SU-DHL-6 (cell line): ENCODE measurements at regions not wholly inside any gene's neighbourhood (a gene's known extent, or its start where the extent isn't known, plus 50 kb on each side); places are given as distances from the start of the nearest gene placed in this dataset.

Source experiments
- H2AFZ ChIP-seq: fragments of 200-600 bp; sonication (generic); 2 replicates; pipeline ENCODE4 v1.6.1; 2014; ENCODE audit warnings: low read depth, mild to moderate bottlenecking, moderate library complexity, mixed read lengths, antibody characterized with exemption, low read length; ENCODE audit not compliant: severe bottlenecking
- H3F3A ChIP-seq: fragments of 200-600 bp; shearing (Covaris generic); 2 replicates; pipeline ENCODE4 v1.6.0; 2016; ENCODE audit warnings: antibody characterized with exemption, mild to moderate bottlenecking; ENCODE audit not compliant: insufficient read depth
- H3K27ac ChIP-seq: fragments of 200-600 bp; sonication (generic); 2 replicates; pipeline ENCODE4 v1.5.1; 2016; ENCODE audit warnings: low read depth, mild to moderate bottlenecking, low read length, moderate library complexity, mixed read lengths
- H3K27me3 ChIP-seq: fragments of 200-600 bp; sonication (generic), shearing (Covaris generic); 2 replicates; pipeline ENCODE4 v1.6.0; 2014; ENCODE audit warnings: mild to moderate bottlenecking, low read length
- H3K36me3 ChIP-seq: fragments of 200-600 bp; sonication (generic); 2 replicates; pipeline ENCODE4 v1.6.1; 2014; ENCODE audit warnings: mild to moderate bottlenecking, low read length, mixed read lengths
- H3K4me2 ChIP-seq: fragments of 300-600, 200-600 bp; shearing (Covaris generic), sonication (generic); 2 replicates; pipeline ENCODE4 v1.6.0; 2014; ENCODE audit warnings: low read length, low read depth, mild to moderate bottlenecking; ENCODE audit not compliant: poor library complexity, severe bottlenecking
- H3K4me3 ChIP-seq: fragments of 200-600 bp; sonication (generic); 2 replicates; pipeline ENCODE4 v1.5.1; 2014; ENCODE audit warnings: antibody characterized with exemption, low read length, mild to moderate bottlenecking, mixed read lengths; ENCODE audit not compliant: insufficient read depth, poor library complexity, severe bottlenecking
- H3K79me2 ChIP-seq: fragments of 200-600 bp; sonication (generic); 2 replicates; pipeline ENCODE4 v1.6.1; 2014; ENCODE audit warnings: mild to moderate bottlenecking, low read length, moderate library complexity; ENCODE audit not compliant: insufficient read depth
- H3K9ac ChIP-seq: fragments of 200-600 bp; sonication (generic); 2 replicates; pipeline ENCODE4 v1.7.0; 2014; ENCODE audit warnings: mild to moderate bottlenecking, low read length
- H3K9me2 ChIP-seq: fragments of 200-600 bp; sonication (generic); replicated peaks from 2 replicates; pipeline ENCODE4 v1.6.1; 2014; ENCODE audit warnings: low read length; ENCODE audit not compliant: insufficient read depth
- H3K9me3 ChIP-seq: fragments of 200-600 bp; sonication (generic); 2 replicates; pipeline ENCODE4 v1.6.1; 2014; ENCODE audit warnings: low read length, mixed read lengths; ENCODE audit not compliant: insufficient read depth
- H4K20me1 ChIP-seq: fragments of 200-600 bp; sonication (generic); 2 replicates; pipeline ENCODE4 v1.6.1; 2014; ENCODE audit warnings: low read depth, mild to moderate bottlenecking, antibody characterized with exemption, low read length, moderate library complexity, mixed read lengths
- CTCF ChIP-seq: fragments of 200-600 bp; sonication (generic); IDR thresholded peaks from one replicate; pipeline ENCODE4 v1.5.1; 2017; ENCODE audit warnings: antibody characterized with exemption, mild to moderate bottlenecking, low read length, moderate library complexity; ENCODE audit not compliant: insufficient read depth, poor library complexity, severe bottlenecking
- EZH2phosphoT487 ChIP-seq: fragments of 200-600 bp; sonication (generic), shearing (Covaris generic); conservative IDR thresholded peaks from 2 replicates; pipeline ENCODE4 v1.6.1; 2018; ENCODE audit warnings: mild to moderate bottlenecking, antibody characterized with exemption, low read length, moderate library complexity, mixed read lengths

- no peak overlapping the region for H2AFZ ChIP-seq
- no peaks in the 10 kb centered on the region for H4K20me1 ChIP-seq
- H3K9me3 ChIP-seq, result no peaks in the 10 kb centered on the region
- no peak overlapping the region for H3K9ac ChIP-seq
- no peaks in the 10 kb centered on the region for H3K27me3 ChIP-seq
- H3K27ac ChIP-seq, result no peak overlapping the region
- no peak overlapping the region for H3K4me2 ChIP-seq
- H3K4me3 ChIP-seq, result no peak overlapping the region
- no peaks in the 10 kb centered on the region for H3K36me3 ChIP-seq
- TF ChIP-seq CTCF (no peak), EZH2phosphoT487 (no peak)
- H3F3A ChIP-seq, result no peaks in the 10 kb centered on the region
- H3K79me2 ChIP-seq, result no peaks in the 10 kb centered on the region
- no peaks in the 10 kb centered on the region for H3K9me2 ChIP-seq
These were observed 142.2 kb upstream of the ZNF366 start for GRCh38 chr5:72649449-72649848.

GRCh38 chr5:72648480-72648879 lies 141.3 kb upstream of the ZNF366 start:
- no peak overlapping the region for H2AFZ ChIP-seq
- H3K36me3 ChIP-seq, result no peaks in the 10 kb centered on the region
- H3K79me2 ChIP-seq, result no peaks in the 10 kb centered on the region
- H3K4me3 ChIP-seq, result no peak overlapping the region
- no peaks in the 10 kb centered on the region for H3K9me2 ChIP-seq
- no peak overlapping the region for H3K4me2 ChIP-seq
- H3K9ac ChIP-seq, result no peak overlapping the region
- H3K27me3 ChIP-seq, result no peaks in the 10 kb centered on the region
- no peak for TF ChIP-seq CTCF
- TF ChIP-seq EZH2phosphoT487, result no peak
- no peaks in the 10 kb centered on the region for H3K9me3 ChIP-seq
- no peaks in the 10 kb centered on the region for H4K20me1 ChIP-seq
- no peak overlapping the region for H3K27ac ChIP-seq
- H3F3A ChIP-seq, result no peaks in the 10 kb centered on the region

GRCh38 chr5:72647806-72648205 lies 140.6 kb upstream of the ZNF366 start:
- no peaks in the 10 kb centered on the region for H3K9me3 ChIP-seq
- H3K9me2 ChIP-seq, result no peaks in the 10 kb centered on the region
- H4K20me1 ChIP-seq, result no peaks in the 10 kb centered on the region
- TF ChIP-seq EZH2phosphoT487, result no peak
- TF ChIP-seq CTCF, result no peak
- H3K27me3 ChIP-seq, result no peaks in the 10 kb centered on the region
- H3F3A ChIP-seq, result no peaks in the 10 kb centered on the region
- no peak overlapping the region for H3K9ac ChIP-seq
- no peak overlapping the region for H3K4me3 ChIP-seq
- H3K36me3 ChIP-seq, result no peaks in the 10 kb centered on the region
- no peak overlapping the region for H3K27ac ChIP-seq
- no peak overlapping the region for H2AFZ ChIP-seq
- no peaks in the 10 kb centered on the region for H3K79me2 ChIP-seq
- no peak overlapping the region for H3K4me2 ChIP-seq
